Lower lobe of right lung (tissue), 2 donors: ENCODE measurements at regions not wholly inside any gene's neighbourhood (a gene's known extent, or its start where the extent isn't known, plus 50 kb on each side); places are given as distances from the start of the nearest gene placed in this dataset.

Experiments
- ATAC-seq, 2 donors: fragments of 200-7000 bp; cut with Tn5 transposase; one replicate each; pipeline ENCODE4 v1.9.1; 2020 to 2022; ENCODE audit warnings: mild to moderate bottlenecking in 2 of 2, moderate library complexity in 2 of 2
- DNase-seq: peaks from one replicate; pipeline ENCODE4 v3.0.0-alpha.2; 2020
- H3K27ac ChIP-seq: fragments of 200-600 bp; one replicate; pipeline ENCODE4 v1.8.0; 2022
- H3K27me3 ChIP-seq: fragments of 200-600 bp; one replicate; pipeline ENCODE4 v1.8.0; 2022; ENCODE audit warnings: low read depth
- H3K36me3 ChIP-seq: fragments of 200-600 bp; one replicate; pipeline ENCODE4 v1.8.0; 2022; ENCODE audit warnings: mild to moderate bottlenecking
- H3K4me1 ChIP-seq: fragments of 200-600 bp; one replicate; pipeline ENCODE4 v1.8.0; 2022
- H3K4me3 ChIP-seq: fragments of 200-600 bp; one replicate; pipeline ENCODE4 v1.8.0; 2022; ENCODE audit warnings: mild to moderate bottlenecking
- H3K9me3 ChIP-seq: fragments of 200-600 bp; one replicate; pipeline ENCODE4 v1.8.0; 2022
- intact Hi-C: fragments of 100-400 bp; cut with DNase I; formaldehyde crosslinking; loops from one replicate; pipeline ENCODE4 v1.11.0; 2022
- TF ChIP-seq, protein P1 (sequence below): fragments of 200-600 bp; IDR thresholded peaks from one replicate; pipeline ENCODE4 v1.8.0; 2022; ENCODE audit warnings: antibody characterized with exemption, mild to moderate bottlenecking
- donor health status: DM: no; HTN: yes; CAD: no; lungs with severe emphysema.

DNA sequence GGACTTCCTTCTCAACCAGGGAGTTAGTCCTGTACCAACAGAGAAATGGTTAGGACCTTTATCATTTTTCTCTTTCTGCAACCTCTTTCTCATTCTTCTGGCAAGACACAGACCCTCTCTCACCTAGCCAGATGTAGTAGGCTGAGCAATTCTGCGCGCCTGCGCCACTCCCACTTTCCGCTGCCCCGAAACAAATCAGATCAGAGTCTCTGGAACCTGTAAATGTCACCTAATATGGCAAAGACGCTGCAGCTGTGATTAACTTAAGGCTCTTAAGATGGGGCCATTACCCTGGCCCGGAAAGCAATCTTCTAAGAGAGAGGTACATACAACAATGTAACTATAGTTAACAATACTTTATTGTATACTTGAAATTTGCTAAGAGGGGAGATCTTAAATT lies 94.3 kb upstream of the ASIC2 start:
- intact Hi-C loops: no loop called here
- no peaks in the 10 kb centered on the region for H3K36me3 ChIP-seq
- H3K27me3 ChIP-seq: peaks cover 4% of the 10 kb centered on the region
- DNase-seq (no peak), ATAC-seq (no peak)
- TF ChIP-seq, protein P1, sequence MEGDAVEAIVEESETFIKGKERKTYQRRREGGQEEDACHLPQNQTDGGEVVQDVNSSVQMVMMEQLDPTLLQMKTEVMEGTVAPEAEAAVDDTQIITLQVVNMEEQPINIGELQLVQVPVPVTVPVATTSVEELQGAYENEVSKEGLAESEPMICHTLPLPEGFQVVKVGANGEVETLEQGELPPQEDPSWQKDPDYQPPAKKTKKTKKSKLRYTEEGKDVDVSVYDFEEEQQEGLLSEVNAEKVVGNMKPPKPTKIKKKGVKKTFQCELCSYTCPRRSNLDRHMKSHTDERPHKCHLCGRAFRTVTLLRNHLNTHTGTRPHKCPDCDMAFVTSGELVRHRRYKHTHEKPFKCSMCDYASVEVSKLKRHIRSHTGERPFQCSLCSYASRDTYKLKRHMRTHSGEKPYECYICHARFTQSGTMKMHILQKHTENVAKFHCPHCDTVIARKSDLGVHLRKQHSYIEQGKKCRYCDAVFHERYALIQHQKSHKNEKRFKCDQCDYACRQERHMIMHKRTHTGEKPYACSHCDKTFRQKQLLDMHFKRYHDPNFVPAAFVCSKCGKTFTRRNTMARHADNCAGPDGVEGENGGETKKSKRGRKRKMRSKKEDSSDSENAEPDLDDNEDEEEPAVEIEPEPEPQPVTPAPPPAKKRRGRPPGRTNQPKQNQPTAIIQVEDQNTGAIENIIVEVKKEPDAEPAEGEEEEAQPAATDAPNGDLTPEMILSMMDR: no peak
- no peak overlapping the region for H3K4me3 ChIP-seq
- H3K4me1 ChIP-seq: peaks cover 8% of the 10 kb centered on the region
- no peaks in the 10 kb centered on the region for H3K9me3 ChIP-seq
- H3K27ac ChIP-seq: no peak overlapping the region

DNA sequence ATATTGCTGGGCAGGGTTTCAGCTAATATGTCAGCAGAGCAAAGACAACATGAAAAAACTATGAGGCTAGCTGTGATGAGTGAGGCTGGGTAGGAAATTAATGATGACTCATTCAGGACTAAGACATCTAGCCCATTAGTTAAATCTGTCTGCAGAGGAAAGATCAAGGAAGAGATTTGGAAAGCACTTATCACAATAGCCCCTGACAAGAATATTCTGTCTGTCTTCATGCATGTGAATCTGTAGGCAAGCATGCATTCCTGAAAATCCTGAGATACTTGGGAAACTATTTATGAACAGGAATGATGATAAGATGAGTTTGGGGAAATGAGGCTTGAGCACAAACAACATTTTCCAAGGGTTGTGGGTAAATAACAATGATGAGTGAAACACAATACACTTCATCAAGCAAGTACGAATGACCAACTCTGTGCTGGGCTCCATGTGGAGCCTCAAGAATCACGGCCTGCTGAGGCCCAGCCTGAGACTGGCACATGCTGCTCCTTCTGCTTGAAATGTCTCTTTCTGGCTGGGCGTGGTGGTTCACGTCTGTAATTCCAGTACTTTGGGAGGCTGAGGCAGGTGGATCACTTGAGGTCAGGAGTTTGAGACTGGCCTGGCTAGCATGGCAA lies 96.5 kb upstream of the ASIC2 start:
- Histone ChIP-seq H3K4me3 (no peak overlapping the region), H3K27me3 (peaks cover 4% of the 10 kb centered on the region), H3K4me1 (peaks cover 8% of the 10 kb centered on the region), H3K27ac (no peak overlapping the region), H3K9me3 (no peaks in the 10 kb centered on the region), H3K36me3 (no peaks in the 10 kb centered on the region)
- intact Hi-C loops: no loop called here
- DNase-seq (no peak), ATAC-seq (no peak)
- TF ChIP-seq, protein P1: no peak

DNA sequence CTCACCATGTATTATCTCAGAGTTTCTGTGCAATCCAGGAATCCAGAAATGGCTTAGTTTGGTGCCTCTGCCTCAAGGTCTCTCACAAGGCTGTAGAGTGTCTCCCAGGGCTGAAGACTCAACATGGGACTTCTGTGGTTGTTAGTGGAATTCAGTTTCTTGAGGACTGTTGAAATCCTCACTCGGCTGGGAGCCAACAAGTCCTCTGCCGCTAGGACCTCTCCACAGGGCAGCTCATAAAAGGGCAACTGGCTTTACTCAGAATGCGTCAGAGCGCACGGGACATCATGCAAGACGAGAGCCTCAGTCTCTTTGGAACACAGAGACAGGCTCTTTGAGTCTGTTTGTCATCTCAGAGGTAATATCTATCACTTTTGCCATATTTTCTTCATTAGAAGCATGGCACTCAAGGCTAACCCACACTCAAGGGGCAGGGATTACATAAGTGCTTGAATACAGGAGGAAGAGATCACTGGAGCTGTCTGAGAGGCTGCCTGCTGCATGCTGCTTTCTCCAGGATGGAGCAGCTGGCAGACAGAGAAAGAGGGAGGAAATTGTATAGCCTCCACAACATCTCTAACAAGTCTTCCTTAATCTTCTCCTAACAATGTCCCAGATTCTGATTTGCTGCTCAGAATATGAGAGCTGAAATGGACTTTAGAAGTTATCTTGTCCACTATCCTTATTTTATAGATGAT lies 97.5 kb upstream of the ASIC2 start:
- Histone ChIP-seq H3K4me3 (no peak overlapping the region), H3K4me1 (peaks cover 8% of the 10 kb centered on the region), H3K27me3 (peaks cover 4% of the 10 kb centered on the region), H3K27ac (no peak overlapping the region), H3K36me3 (no peaks in the 10 kb centered on the region), H3K9me3 (no peaks in the 10 kb centered on the region)
- ATAC-seq (no peak), DNase-seq (no peak)
- TF ChIP-seq, protein P1: no peak
- intact Hi-C loops: no loop called here

DNA sequence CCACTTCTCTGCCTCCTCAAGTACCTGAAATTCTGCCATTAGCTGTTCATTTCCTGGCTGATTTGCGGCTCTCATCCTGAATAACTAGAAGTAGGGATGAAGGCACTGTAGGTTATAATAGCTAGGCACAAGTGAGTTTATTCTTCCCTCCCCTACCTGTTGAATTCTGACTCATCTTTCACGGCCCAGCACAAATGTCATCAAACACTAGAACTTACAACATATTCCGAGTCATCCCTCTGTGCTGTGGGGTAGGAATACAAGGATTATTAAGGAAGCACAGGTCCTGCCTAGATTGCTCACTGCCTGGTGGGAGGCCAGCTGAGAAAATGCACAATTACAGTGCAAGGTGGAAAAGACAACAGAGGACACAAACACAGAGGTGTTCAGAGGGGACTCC lies 103.7 kb upstream of the ASIC2 start:
- ATAC-seq (no peak), DNase-seq (no peak)
- H3K36me3 ChIP-seq: no peaks in the 10 kb centered on the region
- H3K4me1 ChIP-seq: no peaks in the 10 kb centered on the region
- H3K4me3 ChIP-seq: no peak overlapping the region
- TF ChIP-seq, protein P1: no peak
- intact Hi-C loops: no loop called here
- no peak overlapping the region for H3K27ac ChIP-seq
- H3K27me3 ChIP-seq: no peaks in the 10 kb centered on the region
- no peaks in the 10 kb centered on the region for H3K9me3 ChIP-seq

DNA sequence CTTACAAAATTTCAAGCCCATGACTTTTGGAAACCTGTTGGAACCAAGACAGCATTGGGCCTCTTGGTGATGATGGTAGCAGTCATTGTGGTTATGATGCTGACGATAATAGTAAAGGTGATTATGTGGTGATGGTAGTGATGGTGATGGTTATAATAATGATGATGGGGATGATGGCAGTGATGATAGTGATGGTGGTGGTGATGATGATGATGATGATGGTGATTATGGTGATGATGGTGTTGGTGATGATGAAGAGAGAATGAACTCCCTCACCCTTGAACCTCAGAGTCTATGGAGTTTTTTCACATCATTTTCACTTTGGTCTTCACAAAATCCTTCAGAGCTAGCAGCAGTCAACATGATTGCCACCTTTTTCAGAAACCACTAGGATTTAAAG lies 105.3 kb upstream of the ASIC2 start:
- TF ChIP-seq, protein P1: no peak
- no peaks in the 10 kb centered on the region for H3K27me3 ChIP-seq
- no peak overlapping the region for H3K4me3 ChIP-seq
- no peaks in the 10 kb centered on the region for H3K36me3 ChIP-seq
- no peaks in the 10 kb centered on the region for H3K9me3 ChIP-seq
- no peak overlapping the region for H3K27ac ChIP-seq
- no peaks in the 10 kb centered on the region for H3K4me1 ChIP-seq
- ATAC-seq (no peak), DNase-seq (no peak)
- intact Hi-C loops: no loop called here
